ENCODE measurements at regions not wholly inside any gene's neighbourhood (a gene's known extent, or its start where the extent isn't known, plus 50 kb on each side); places are given as distances from the start of the nearest gene placed in this dataset.

DNA sequence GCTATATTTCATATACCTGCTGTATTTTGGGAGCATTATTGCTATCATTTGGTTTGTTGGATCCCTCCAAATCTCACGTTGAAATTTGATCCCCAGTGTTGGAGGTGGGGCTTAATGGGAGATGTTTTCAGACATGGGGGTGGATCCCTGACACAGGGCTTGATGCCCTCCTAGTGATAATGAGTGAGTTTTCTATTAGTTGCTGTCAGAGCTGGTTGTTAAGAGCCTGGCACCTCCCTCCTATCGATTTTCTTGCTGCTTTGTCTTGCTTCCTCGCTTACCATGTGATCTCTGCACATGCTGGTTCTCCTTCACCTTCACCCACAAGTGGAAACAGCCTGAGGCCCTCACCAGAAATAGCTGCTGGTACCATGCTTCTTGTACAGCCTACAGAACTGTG, 259.9 kb upstream of the STARD13 start:
- H3K27me3 ChIP-seq (ENCODE audit: control insufficient read depth, insufficient read depth, low read length) = no peaks in the 10 kb centered on the region
- H3K36me3 ChIP-seq (ENCODE audit: control insufficient read depth, insufficient read depth, low read length) = no peaks in the 10 kb centered on the region
- H3K4me1 ChIP-seq = peaks cover 12% of the 10 kb centered on the region
- H3K4me3 ChIP-seq (ENCODE audit: low read depth, low read length) = no peak overlapping the region
- H3K27ac ChIP-seq = no peak overlapping the region
- no peak overlapping the region for H3K9ac ChIP-seq
- H3K4me2 ChIP-seq (ENCODE audit: low read length) = no peak overlapping the region
- TF ChIP-seq, protein P1, sequence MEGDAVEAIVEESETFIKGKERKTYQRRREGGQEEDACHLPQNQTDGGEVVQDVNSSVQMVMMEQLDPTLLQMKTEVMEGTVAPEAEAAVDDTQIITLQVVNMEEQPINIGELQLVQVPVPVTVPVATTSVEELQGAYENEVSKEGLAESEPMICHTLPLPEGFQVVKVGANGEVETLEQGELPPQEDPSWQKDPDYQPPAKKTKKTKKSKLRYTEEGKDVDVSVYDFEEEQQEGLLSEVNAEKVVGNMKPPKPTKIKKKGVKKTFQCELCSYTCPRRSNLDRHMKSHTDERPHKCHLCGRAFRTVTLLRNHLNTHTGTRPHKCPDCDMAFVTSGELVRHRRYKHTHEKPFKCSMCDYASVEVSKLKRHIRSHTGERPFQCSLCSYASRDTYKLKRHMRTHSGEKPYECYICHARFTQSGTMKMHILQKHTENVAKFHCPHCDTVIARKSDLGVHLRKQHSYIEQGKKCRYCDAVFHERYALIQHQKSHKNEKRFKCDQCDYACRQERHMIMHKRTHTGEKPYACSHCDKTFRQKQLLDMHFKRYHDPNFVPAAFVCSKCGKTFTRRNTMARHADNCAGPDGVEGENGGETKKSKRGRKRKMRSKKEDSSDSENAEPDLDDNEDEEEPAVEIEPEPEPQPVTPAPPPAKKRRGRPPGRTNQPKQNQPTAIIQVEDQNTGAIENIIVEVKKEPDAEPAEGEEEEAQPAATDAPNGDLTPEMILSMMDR (IDR thresholded peaks at IDR 0.05) = no peak
- H3K79me2 ChIP-seq = no peaks in the 10 kb centered on the region
- no peak overlapping the region for H2AFZ ChIP-seq
- no peaks in the 10 kb centered on the region for H3K9me3 ChIP-seq (ENCODE audit: control insufficient read depth, low read length)

DNA sequence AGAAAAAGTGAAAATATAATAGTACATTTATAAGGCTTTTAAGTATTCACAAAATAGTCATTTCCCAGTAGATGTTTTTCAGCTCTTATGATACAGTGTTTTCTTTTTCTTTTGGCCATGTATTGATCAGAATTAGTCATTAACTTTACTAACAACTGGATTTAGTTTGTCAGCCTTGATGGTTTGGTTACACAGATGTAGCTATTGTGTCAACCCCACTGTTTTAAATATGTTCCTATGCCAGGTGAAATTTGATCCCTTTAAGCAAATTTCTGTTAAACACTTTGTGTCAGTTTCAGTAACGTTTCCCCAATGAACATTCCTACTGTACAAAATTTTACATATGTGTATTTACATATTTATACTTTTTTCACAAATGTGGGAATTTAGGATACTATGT, 261.5 kb upstream of the STARD13 start:
- H3K4me2 ChIP-seq (ENCODE audit: low read length) = no peak overlapping the region
- H3K36me3 ChIP-seq (ENCODE audit: control insufficient read depth, insufficient read depth, low read length) = no peaks in the 10 kb centered on the region
- no peaks in the 10 kb centered on the region for H3K79me2 ChIP-seq
- H3K27ac ChIP-seq = no peak overlapping the region
- H3K27me3 ChIP-seq (ENCODE audit: control insufficient read depth, insufficient read depth, low read length) = no peaks in the 10 kb centered on the region
- H3K4me3 ChIP-seq (ENCODE audit: low read depth, low read length) = no peak overlapping the region
- H3K4me1 ChIP-seq = peaks cover 6% of the 10 kb centered on the region
- no peak overlapping the region for H2AFZ ChIP-seq
- H3K9me3 ChIP-seq (ENCODE audit: control insufficient read depth, low read length) = no peaks in the 10 kb centered on the region
- TF ChIP-seq, protein P1 (IDR thresholded peaks at IDR 0.05) = no peak
- H3K9ac ChIP-seq = no peak overlapping the region

- no peak overlapping the region for H3K9ac ChIP-seq
- no peak overlapping the region for H3K4me3 ChIP-seq (ENCODE audit: low read depth, low read length)
- H3K4me2 ChIP-seq (ENCODE audit: low read length) = no peak overlapping the region
- H3K79me2 ChIP-seq = no peaks in the 10 kb centered on the region
- H3K4me1 ChIP-seq = peaks cover 6% of the 10 kb centered on the region
- no peak overlapping the region for H2AFZ ChIP-seq
- TF ChIP-seq, protein P1 (IDR thresholded peaks at IDR 0.05) = no peak
- no peaks in the 10 kb centered on the region for H3K9me3 ChIP-seq (ENCODE audit: control insufficient read depth, low read length)
- no peak overlapping the region for H3K27ac ChIP-seq
- H3K27me3 ChIP-seq (ENCODE audit: control insufficient read depth, insufficient read depth, low read length) = no peaks in the 10 kb centered on the region
- no peaks in the 10 kb centered on the region for H3K36me3 ChIP-seq (ENCODE audit: control insufficient read depth, insufficient read depth, low read length)
Observed at GRCh38 chr13:33548069-33548468, 262.5 kb upstream of the STARD13 start.

DNA sequence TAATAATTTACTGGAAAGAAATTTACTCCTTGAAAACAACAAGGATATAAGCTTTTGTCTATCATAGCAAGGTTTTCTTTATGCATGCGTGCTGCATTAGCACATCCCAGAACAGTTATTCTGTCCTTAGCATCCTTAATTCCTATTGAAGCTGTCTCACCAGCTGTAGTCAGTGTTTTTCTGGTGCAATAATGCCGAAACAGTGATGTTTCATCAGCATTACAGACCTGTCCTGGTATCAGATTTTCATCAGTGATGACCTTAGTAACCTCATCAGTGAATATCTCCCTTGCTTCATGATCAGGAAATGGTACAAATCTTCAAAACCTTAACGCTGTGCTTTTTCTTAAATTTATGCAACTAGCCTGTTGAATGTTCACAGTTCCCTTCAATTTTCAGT, 264.7 kb upstream of the STARD13 start:
- no peak overlapping the region for H3K4me3 ChIP-seq (ENCODE audit: low read depth, low read length)
- H3K9me3 ChIP-seq (ENCODE audit: control insufficient read depth, low read length) = no peaks in the 10 kb centered on the region
- no peak overlapping the region for H3K4me2 ChIP-seq (ENCODE audit: low read length)

GRCh38 chr13:33550885-33551284, 265.3 kb upstream of the STARD13 start:
- no peaks in the 10 kb centered on the region for H3K4me1 ChIP-seq
- H2AFZ ChIP-seq = no peak overlapping the region
- H3K4me3 ChIP-seq (ENCODE audit: low read depth, low read length) = no peak overlapping the region
- no peaks in the 10 kb centered on the region for H3K9me3 ChIP-seq (ENCODE audit: control insufficient read depth, low read length)
- H3K27ac ChIP-seq = no peak overlapping the region
- no peak overlapping the region for H3K4me2 ChIP-seq (ENCODE audit: low read length)
- no peaks in the 10 kb centered on the region for H3K27me3 ChIP-seq (ENCODE audit: control insufficient read depth, insufficient read depth, low read length)
- no peaks in the 10 kb centered on the region for H3K79me2 ChIP-seq
- TF ChIP-seq, protein P1 (IDR thresholded peaks at IDR 0.05) = no peak
- no peak overlapping the region for H3K9ac ChIP-seq
- H3K36me3 ChIP-seq (ENCODE audit: control insufficient read depth, insufficient read depth, low read length) = no peaks in the 10 kb centered on the region

More for the DNA sequence above, 264.7 kb upstream of the STARD13 start:
- Histone ChIP-seq H3K36me3 (ENCODE audit: control insufficient read depth, insufficient read depth, low read length) (no peaks in the 10 kb centered on the region), H3K9ac (no peak overlapping the region), H3K79me2 (no peaks in the 10 kb centered on the region), H3K27ac (no peak overlapping the region), H3K4me1 (no peaks in the 10 kb centered on the region), H2AFZ (no peak overlapping the region), H3K27me3 (ENCODE audit: control insufficient read depth, insufficient read depth, low read length) (no peaks in the 10 kb centered on the region)
- TF ChIP-seq, protein P1 (IDR thresholded peaks at IDR 0.05) = no peak

Data from parathyroid adenoma (tissue), 2 donors.